Astrocyte (in vitro differentiated cells and primary cell): ENCODE measurements at regions not wholly inside any gene's neighbourhood (a gene's known extent, or its start where the extent isn't known, plus 50 kb on each side); places are given as distances from the start of the nearest gene placed in this dataset.
A peak's percentile ranks its signal among the peaks of the same experiment; 100 is the strongest.

Experiments used
- DNase-seq: peaks from one replicate; pipeline ENCODE4 v3.0.0-alpha.2; 2010; ENCODE audit warnings: low read depth
- FAIRE-seq: peaks from 2 replicates; lab custom pipeline; 2011; peaks lifted over from hg19 to GRCh38; lab: Jason Lieb, UNC
- H2AFZ ChIP-seq: 2 replicates; pipeline ENCODE4 v1.6.0; 2012; ENCODE audit warnings: low read depth, low read length, inconsistent platforms
- H3K27ac ChIP-seq: 2 replicates; pipeline ENCODE4 v1.5.1; 2011; ENCODE audit warnings: low read depth, low read length, inconsistent platforms
- H3K27me3 ChIP-seq: 2 replicates; pipeline ENCODE4 v1.6.0; 2011; ENCODE audit warnings: low read length, inconsistent platforms; ENCODE audit not compliant: insufficient read depth
- H3K36me3 ChIP-seq: 2 replicates; pipeline ENCODE4 v1.5.1; 2011; ENCODE audit warnings: low read length, inconsistent platforms; ENCODE audit not compliant: insufficient read depth
- H3K4me1 ChIP-seq: 2 replicates; pipeline ENCODE4 v1.5.1; 2011; ENCODE audit warnings: low read length, inconsistent platforms; ENCODE audit not compliant: insufficient read depth
- H3K4me2 ChIP-seq: 2 replicates; pipeline ENCODE4 v1.6.0; 2012; ENCODE audit warnings: low read length, inconsistent platforms
- H3K4me3 ChIP-seq: 2 replicates; pipeline ENCODE4 v1.5.1; 2011; ENCODE audit warnings: low read depth, mild to moderate bottlenecking, low read length, inconsistent platforms; ENCODE audit not compliant: insufficient read depth
- H3K79me2 ChIP-seq: 2 replicates; pipeline ENCODE4 v1.6.0; 2012; ENCODE audit warnings: mild to moderate bottlenecking, low read length, inconsistent platforms; ENCODE audit not compliant: insufficient read depth
- H3K9ac ChIP-seq: 2 replicates; pipeline ENCODE4 v1.6.0; 2012; ENCODE audit warnings: mild to moderate bottlenecking, low read length, inconsistent platforms
- H3K9me3 ChIP-seq: 2 replicates; pipeline ENCODE4 v1.5.1; 2012; ENCODE audit warnings: low read depth, mild to moderate bottlenecking, low read length, inconsistent platforms; ENCODE audit not compliant: insufficient read depth
- H4K20me1 ChIP-seq: 2 replicates; pipeline ENCODE4 v1.6.0; 2012; ENCODE audit warnings: low read length, inconsistent platforms; ENCODE audit not compliant: insufficient read depth
- H3K27ac Mint-ChIP-seq: one replicate; pipeline ENCODE4 v1.8.0; 2021; ENCODE audit warnings: mild to moderate bottlenecking, mixed read lengths; ENCODE audit not compliant: unreplicated experiment
- H3K27me3 Mint-ChIP-seq: one replicate; pipeline ENCODE4 v1.8.0; 2021; ENCODE audit warnings: low read depth, mixed read lengths; ENCODE audit not compliant: unreplicated experiment
- H3K36me3 Mint-ChIP-seq: one replicate; pipeline ENCODE4 v1.8.0; 2021; ENCODE audit warnings: low read depth, mixed read lengths; ENCODE audit not compliant: unreplicated experiment
- H3K4me1 Mint-ChIP-seq: one replicate; pipeline ENCODE4 v1.8.0; 2021; ENCODE audit warnings: low read depth, mixed read lengths; ENCODE audit not compliant: unreplicated experiment
- H3K4me3 Mint-ChIP-seq: one replicate; pipeline ENCODE4 v1.8.0; 2021; ENCODE audit warnings: mild to moderate bottlenecking, moderate library complexity, mixed read lengths; ENCODE audit not compliant: unreplicated experiment
- H3K9me3 Mint-ChIP-seq: one replicate; pipeline ENCODE4 v1.8.0; 2021; ENCODE audit warnings: mild to moderate bottlenecking, mixed read lengths; ENCODE audit not compliant: unreplicated experiment
- EZH2 ChIP-seq: IDR thresholded peaks from 2 replicates; pipeline ENCODE4 v1.6.1; 2012; ENCODE audit warnings: mild to moderate bottlenecking, low read length, inconsistent platforms; ENCODE audit not compliant: insufficient read depth
- TF ChIP-seq, protein P1 (sequence below): IDR thresholded peaks from 2 replicates; pipeline ENCODE4 v1.5.1; 2011; ENCODE audit warnings: low read depth, mild to moderate bottlenecking, inconsistent platforms, low read length, moderate library complexity; ENCODE audit not compliant: insufficient read depth

- H3K9ac ChIP-seq: no peak overlapping the region
- no peak overlapping the region for H3K4me2 ChIP-seq
- no peaks in the 10 kb centered on the region for H3K79me2 ChIP-seq
- Mint-ChIP-seq H3K27ac (no peak overlapping the region), H3K36me3 (no peaks in the 10 kb centered on the region), H3K27me3 (no peaks in the 10 kb centered on the region), H3K4me1 (no peaks in the 10 kb centered on the region), H3K4me3 (no peak overlapping the region), H3K9me3 (no peaks in the 10 kb centered on the region)
- DNase-seq: no peak
- TF ChIP-seq, protein P1, sequence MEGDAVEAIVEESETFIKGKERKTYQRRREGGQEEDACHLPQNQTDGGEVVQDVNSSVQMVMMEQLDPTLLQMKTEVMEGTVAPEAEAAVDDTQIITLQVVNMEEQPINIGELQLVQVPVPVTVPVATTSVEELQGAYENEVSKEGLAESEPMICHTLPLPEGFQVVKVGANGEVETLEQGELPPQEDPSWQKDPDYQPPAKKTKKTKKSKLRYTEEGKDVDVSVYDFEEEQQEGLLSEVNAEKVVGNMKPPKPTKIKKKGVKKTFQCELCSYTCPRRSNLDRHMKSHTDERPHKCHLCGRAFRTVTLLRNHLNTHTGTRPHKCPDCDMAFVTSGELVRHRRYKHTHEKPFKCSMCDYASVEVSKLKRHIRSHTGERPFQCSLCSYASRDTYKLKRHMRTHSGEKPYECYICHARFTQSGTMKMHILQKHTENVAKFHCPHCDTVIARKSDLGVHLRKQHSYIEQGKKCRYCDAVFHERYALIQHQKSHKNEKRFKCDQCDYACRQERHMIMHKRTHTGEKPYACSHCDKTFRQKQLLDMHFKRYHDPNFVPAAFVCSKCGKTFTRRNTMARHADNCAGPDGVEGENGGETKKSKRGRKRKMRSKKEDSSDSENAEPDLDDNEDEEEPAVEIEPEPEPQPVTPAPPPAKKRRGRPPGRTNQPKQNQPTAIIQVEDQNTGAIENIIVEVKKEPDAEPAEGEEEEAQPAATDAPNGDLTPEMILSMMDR: no peak
- no peak for TF ChIP-seq EZH2
- H3K4me3 ChIP-seq: no peak overlapping the region
- H3K27me3 ChIP-seq: no peaks in the 10 kb centered on the region
- no peaks in the 10 kb centered on the region for H4K20me1 ChIP-seq
- H3K36me3 ChIP-seq: no peaks in the 10 kb centered on the region
- FAIRE-seq: no peak
- no peaks in the 10 kb centered on the region for H3K4me1 ChIP-seq
- H2AFZ ChIP-seq: no peak overlapping the region
- H3K9me3 ChIP-seq: no peaks in the 10 kb centered on the region
- H3K27ac ChIP-seq: no peak overlapping the region
Observed at GRCh38 chr6:145305670-145306069, 429.6 kb downstream of the EPM2A start.

DNA sequence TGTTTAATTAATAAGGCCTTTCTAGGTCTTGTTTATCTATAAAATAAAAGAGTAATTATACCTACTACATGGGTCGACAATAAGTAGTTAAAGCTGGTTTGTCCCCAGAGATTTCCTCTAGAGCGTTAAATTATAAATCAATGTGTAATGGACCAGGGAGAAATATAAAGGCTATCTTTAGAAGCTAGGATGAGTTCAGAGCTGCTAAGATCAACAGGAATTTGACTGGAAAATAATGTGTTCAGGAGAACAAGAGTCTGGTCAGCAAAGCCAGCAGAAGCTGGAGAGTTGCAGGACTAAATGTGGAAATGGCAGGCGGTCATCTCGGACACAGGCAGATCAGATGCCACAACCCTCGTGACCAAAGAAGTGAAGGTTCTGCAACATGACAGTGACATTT is 428.8 kb downstream of the EPM2A start:
- no peak for FAIRE-seq
- H3K27ac ChIP-seq: no peak overlapping the region
- DNase-seq: no peak
- TF ChIP-seq EZH2: no peak
- TF ChIP-seq, protein P1: no peak
- no peak overlapping the region for H3K27ac Mint-ChIP-seq
- H3K27me3 Mint-ChIP-seq: no peaks in the 10 kb centered on the region
- H3K79me2 ChIP-seq: no peaks in the 10 kb centered on the region
- H3K4me1 ChIP-seq: no peaks in the 10 kb centered on the region
- H3K36me3 Mint-ChIP-seq: no peaks in the 10 kb centered on the region
- no peaks in the 10 kb centered on the region for H3K27me3 ChIP-seq
- no peak overlapping the region for H2AFZ ChIP-seq
- H3K4me3 ChIP-seq: no peak overlapping the region
- no peaks in the 10 kb centered on the region for H4K20me1 ChIP-seq
- no peak overlapping the region for H3K4me3 Mint-ChIP-seq
- H3K4me2 ChIP-seq: no peak overlapping the region
- H3K4me1 Mint-ChIP-seq: no peaks in the 10 kb centered on the region
- no peaks in the 10 kb centered on the region for H3K36me3 ChIP-seq
- no peak overlapping the region for H3K9ac ChIP-seq
- no peaks in the 10 kb centered on the region for H3K9me3 Mint-ChIP-seq
- H3K9me3 ChIP-seq: no peaks in the 10 kb centered on the region

DNA sequence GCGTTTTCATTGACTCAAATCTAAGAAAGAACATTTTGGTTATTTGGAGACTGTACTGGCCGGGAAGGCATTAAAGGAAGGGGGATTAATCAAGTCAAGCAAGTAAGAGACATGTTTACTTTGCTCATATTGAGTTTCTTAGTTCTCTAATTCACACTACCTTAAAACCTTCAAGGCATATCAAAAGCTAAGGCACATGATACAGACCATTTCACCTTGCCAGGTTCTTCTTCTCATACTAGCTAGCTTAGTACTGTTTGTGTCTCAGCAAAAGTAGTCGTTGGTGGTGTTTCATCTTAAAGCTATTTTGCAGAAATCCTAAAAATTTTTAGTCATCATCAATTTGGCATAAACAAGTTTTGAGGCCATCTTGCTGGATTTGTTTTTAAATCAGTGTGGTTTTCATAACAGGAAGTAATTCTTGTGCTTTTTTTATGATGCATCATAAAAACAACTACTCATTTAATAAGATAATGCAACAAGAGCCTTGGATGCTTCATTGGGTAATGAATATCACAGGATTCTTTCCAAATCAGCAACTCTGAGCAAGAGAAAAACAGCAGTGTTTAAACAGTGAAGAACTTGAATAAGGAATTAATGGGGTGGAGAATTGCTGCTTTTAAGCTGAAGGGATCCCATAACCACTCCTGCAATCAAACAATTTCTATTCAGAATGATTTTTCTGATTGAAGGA is 425.3 kb downstream of the EPM2A start:
- no peak overlapping the region for H3K27ac ChIP-seq
- no peaks in the 10 kb centered on the region for H3K27me3 ChIP-seq
- no peaks in the 10 kb centered on the region for H3K9me3 ChIP-seq
- H3K4me3 ChIP-seq: no peak overlapping the region
- H3K4me1 ChIP-seq: no peaks in the 10 kb centered on the region
- no peak for FAIRE-seq
- no peaks in the 10 kb centered on the region for H3K36me3 Mint-ChIP-seq
- no peaks in the 10 kb centered on the region for H3K9me3 Mint-ChIP-seq
- no peaks in the 10 kb centered on the region for H4K20me1 ChIP-seq
- TF ChIP-seq EZH2: no peak
- TF ChIP-seq, protein P1: no peak
- no peak overlapping the region for H3K27ac Mint-ChIP-seq
- no peak overlapping the region for H3K4me2 ChIP-seq
- H3K27me3 Mint-ChIP-seq: peaks cover 3% of the 10 kb centered on the region
- peak; percentile 40 for DNase-seq
- H3K36me3 ChIP-seq: no peaks in the 10 kb centered on the region
- no peaks in the 10 kb centered on the region for H3K4me1 Mint-ChIP-seq
- H3K9ac ChIP-seq: no peak overlapping the region
- H3K79me2 ChIP-seq: no peaks in the 10 kb centered on the region
- H2AFZ ChIP-seq: no peak overlapping the region
- no peak overlapping the region for H3K4me3 Mint-ChIP-seq
